K562 (cell line): ENCODE measurements at regions not wholly inside any gene's neighbourhood (a gene's known extent, or its start where the extent isn't known, plus 50 kb on each side); places are given as distances from the start of the nearest gene placed in this dataset.

ENCODE experiments used
- AFF1 ChIP-seq, 2 experiments: fragments of 450-650 bp; IDR thresholded peaks; 2 replicates each; pipeline ENCODE4 v1.6.1; 2018; ENCODE audit warnings: mild to moderate bottlenecking in 2 of 2, low read depth in 1 of 2; ENCODE audit not compliant: partially characterized antibody in 2 of 2
- CHD2 ChIP-seq: IDR thresholded peaks from 2 replicates; pipeline ENCODE4 v1.6.1; 2011; ENCODE audit warnings: low read depth, low read length
- KAT8 ChIP-seq: fragments of 450-650 bp; IDR thresholded peaks from 2 replicates; pipeline ENCODE4 v1.6.1; 2016; ENCODE audit warnings: low read depth, mild to moderate bottlenecking
- L3MBTL2 ChIP-seq: fragments of 450-650 bp; IDR thresholded peaks from 2 replicates; pipeline ENCODE4 v1.6.1; 2016; ENCODE audit warnings: mild to moderate bottlenecking, moderate library complexity
- SAFB2 ChIP-seq: fragments of 200-400 bp; formaldehyde crosslinking; IDR thresholded peaks from 2 replicates; pipeline ENCODE4 v1.6.1; 2018; ENCODE audit warnings: borderline replicate concordance, low read length, low read depth, moderate library complexity; ENCODE audit not compliant: severe bottlenecking
- TF ChIP-seq, protein P1 (sequence below): sonication (generic); formaldehyde crosslinking; IDR thresholded peaks from 2 replicates; pipeline ENCODE4 v1.8.0; 2022; ENCODE audit warnings: missing genetic modification reagents, mild to moderate bottlenecking, borderline replicate concordance
- TF ChIP-seq, protein P2 (sequence below): sonication (generic); formaldehyde crosslinking; IDR thresholded peaks from 2 replicates; pipeline ENCODE4 v1.9.0; 2022; ENCODE audit warnings: mild to moderate bottlenecking, missing genetic modification reagents

- TF ChIP-seq, protein P1, sequence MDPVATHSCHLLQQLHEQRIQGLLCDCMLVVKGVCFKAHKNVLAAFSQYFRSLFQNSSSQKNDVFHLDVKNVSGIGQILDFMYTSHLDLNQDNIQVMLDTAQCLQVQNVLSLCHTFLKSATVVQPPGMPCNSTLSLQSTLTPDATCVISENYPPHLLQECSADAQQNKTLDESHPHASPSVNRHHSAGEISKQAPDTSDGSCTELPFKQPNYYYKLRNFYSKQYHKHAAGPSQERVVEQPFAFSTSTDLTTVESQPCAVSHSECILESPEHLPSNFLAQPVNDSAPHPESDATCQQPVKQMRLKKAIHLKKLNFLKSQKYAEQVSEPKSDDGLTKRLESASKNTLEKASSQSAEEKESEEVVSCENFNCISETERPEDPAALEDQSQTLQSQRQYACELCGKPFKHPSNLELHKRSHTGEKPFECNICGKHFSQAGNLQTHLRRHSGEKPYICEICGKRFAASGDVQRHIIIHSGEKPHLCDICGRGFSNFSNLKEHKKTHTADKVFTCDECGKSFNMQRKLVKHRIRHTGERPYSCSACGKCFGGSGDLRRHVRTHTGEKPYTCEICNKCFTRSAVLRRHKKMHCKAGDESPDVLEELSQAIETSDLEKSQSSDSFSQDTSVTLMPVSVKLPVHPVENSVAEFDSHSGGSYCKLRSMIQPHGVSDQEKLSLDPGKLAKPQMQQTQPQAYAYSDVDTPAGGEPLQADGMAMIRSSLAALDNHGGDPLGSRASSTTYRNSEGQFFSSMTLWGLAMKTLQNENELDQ: no peak
- TF ChIP-seq, protein P2, sequence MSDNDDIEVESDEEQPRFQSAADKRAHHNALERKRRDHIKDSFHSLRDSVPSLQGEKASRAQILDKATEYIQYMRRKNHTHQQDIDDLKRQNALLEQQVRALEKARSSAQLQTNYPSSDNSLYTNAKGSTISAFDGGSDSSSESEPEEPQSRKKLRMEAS (CRISPR knock-in tag): no peak
- TF ChIP-seq L3MBTL2 (no peak), SAFB2 (no peak), CHD2 (no peak), AFF1 (IDR thresholded peaks at IDR 0.05; ENCODE audit: low read depth in 1 of 2, partially characterized antibody in 2 of 2) (no peak), KAT8 (no peak)
Measured at GRCh38 chr18:78922856-78923255, 56.8 kb upstream of the SALL3 start.
